CD1c-positive myeloid dendritic cell (primary cell): ENCODE measurements at regions not wholly inside any gene's neighbourhood (a gene's known extent, or its start where the extent isn't known, plus 50 kb on each side); places are given as distances from the start of the nearest gene placed in this dataset.
"Not testable (repeated sequence)": the region's sequence is repeated elsewhere in the genome, so short reads cannot be mapped to it uniquely, and the experiment has no call there.

Experiments
- DNase-seq: peaks from one replicate; pipeline ENCODE4 v3.0.0-alpha.2; 2016; ENCODE audit errors: extremely low spot score

- not testable (repeated sequence) for DNase-seq
Observed at GRCh38 chr5:85392309-85392708, 1007.6 kb upstream of the EDIL3 start.

GRCh38 chr5:85395526-85395925 lies 1010.8 kb upstream of the EDIL3 start:
- DNase-seq, result no peak

GRCh38 chr5:85397451-85397850 lies 1012.8 kb upstream of the EDIL3 start:
- DNase-seq, result no peak

- no peak for DNase-seq
Observed at GRCh38 chr5:85428426-85428934, 1043.8 kb upstream of the EDIL3 start.

- not testable (repeated sequence) for DNase-seq
Observed at GRCh38 chr5:85431726-85432125, 1047.0 kb upstream of the EDIL3 start.

- no peak for DNase-seq
Observed at GRCh38 chr5:85441156-85441555, 1056.5 kb upstream of the EDIL3 start.

- no peak for DNase-seq
Observed at GRCh38 chr5:85441853-85442252, 1057.2 kb upstream of the EDIL3 start.

GRCh38 chr5:85452322-85453025 lies 1067.8 kb upstream of the EDIL3 start:
- DNase-seq, result no peak

- DNase-seq, result no peak
Observed at GRCh38 chr5:85453026-85453349, 1068.3 kb upstream of the EDIL3 start.

GRCh38 chr5:85458319-85458718 lies 1073.6 kb upstream of the EDIL3 start:
- no peak for DNase-seq

- DNase-seq, result no peak
Observed at GRCh38 chr5:85462957-85463356, 1078.3 kb upstream of the EDIL3 start.

GRCh38 chr5:85466423-85466822 lies 1081.7 kb upstream of the EDIL3 start:
- DNase-seq, result no peak

GRCh38 chr5:85472749-85473148 lies 1088.1 kb upstream of the EDIL3 start:
- no peak for DNase-seq

GRCh38 chr5:85475151-85475550 lies 1090.5 kb upstream of the EDIL3 start:
- not testable (repeated sequence) for DNase-seq

GRCh38 chr5:85476617-85477016 lies 1091.9 kb upstream of the EDIL3 start:
- no peak for DNase-seq

- no peak for DNase-seq
Observed at GRCh38 chr5:85479849-85480248, 1095.2 kb upstream of the EDIL3 start.

- no peak for DNase-seq
Observed at GRCh38 chr5:85484982-85485574, 1100.4 kb upstream of the EDIL3 start.

- no peak for DNase-seq
Observed at GRCh38 chr5:85488295-85488694, 1103.6 kb upstream of the EDIL3 start.

GRCh38 chr5:85500869-85501268 lies 1116.2 kb upstream of the EDIL3 start:
- no peak for DNase-seq

- no peak for DNase-seq
Observed at GRCh38 chr5:85512896-85513295, 1104.8 kb upstream of the COX7C start.

- no peak for DNase-seq
Observed at GRCh38 chr5:85515588-85515987, 1102.2 kb upstream of the COX7C start.

- DNase-seq, result no peak
Observed at GRCh38 chr5:85517386-85517785, 1100.4 kb upstream of the COX7C start.

- DNase-seq, result no peak
Observed at GRCh38 chr5:85533341-85534047, 1084.2 kb upstream of the COX7C start.
